Small intestine (tissue), 7 donors: ENCODE measurements at regions not wholly inside any gene's neighbourhood (a gene's known extent, or its start where the extent isn't known, plus 50 kb on each side); places are given as distances from the start of the nearest gene placed in this dataset.

Experiments
- DNase-seq, 2 donors: peaks; one replicate each; pipeline versions ENCODE4 v3.0.0 to v3.0.0-alpha.2; 2013
- FAIRE-seq: peaks from 2 replicates; lab custom pipeline; 2012; peaks lifted over from hg19 to GRCh38; lab: Jason Lieb, UNC
- H3K27ac ChIP-seq, 3 donors: one replicate each; pipeline ENCODE4 v1.5.1; 2013; ENCODE audit warnings: low read length in 2 of 3, mild to moderate bottlenecking in 2 of 3, control low read depth in 1 of 3, inconsistent platforms in 1 of 3, low read depth in 1 of 3, moderate library complexity in 1 of 3
- H3K27me3 ChIP-seq, 3 donors: one replicate each; pipeline ENCODE4 v1.6.1; 2013; ENCODE audit warnings: low read length in 3 of 3, inconsistent platforms in 1 of 3; ENCODE audit not compliant: control insufficient read depth in 3 of 3, insufficient read depth in 3 of 3
- H3K36me3 ChIP-seq, 3 donors: one replicate each; pipeline ENCODE4 v1.6.1; 2013; ENCODE audit warnings: low read length in 3 of 3, inconsistent platforms in 1 of 3, low read depth in 1 of 3, mild to moderate bottlenecking in 1 of 3, moderate library complexity in 1 of 3; ENCODE audit not compliant: control insufficient read depth in 3 of 3, insufficient read depth in 2 of 3
- H3K4me1 ChIP-seq, 3 donors: one replicate each; pipeline ENCODE4 v1.6.1; 2013; ENCODE audit warnings: low read length in 2 of 3, inconsistent platforms in 1 of 3, low read depth in 1 of 3, mild to moderate bottlenecking in 1 of 3, moderate library complexity in 1 of 3; ENCODE audit not compliant: control insufficient read depth in 3 of 3, insufficient read depth in 2 of 3
- H3K4me3 ChIP-seq, 3 donors: one replicate each; pipeline ENCODE4 v1.5.1; 2013; ENCODE audit warnings: low read length in 3 of 3, control low read depth in 1 of 3, inconsistent platforms in 1 of 3, low read depth in 1 of 3, mild to moderate bottlenecking in 1 of 3, moderate library complexity in 1 of 3
- H3K9me3 ChIP-seq, 2 donors: one replicate each; pipeline ENCODE4 v1.6.1; 2013; ENCODE audit warnings: low read depth in 1 of 2, low read length in 1 of 2; ENCODE audit not compliant: control insufficient read depth in 2 of 2, insufficient read depth in 1 of 2
- WGBS, 3 donors: extraction: QIAGEN DNeasy Blood & Tissue Kit; methylation state at CpG; one replicate each; pipeline ENCODE4 v1.1.7; 2013; 5-methylcytosine and 5-hydroxymethylcytosine counted together
- donor health status: healthy with polysubstance abuse.
- donor health status: control.
- donor health status: control.
- donor health status: Bipolar disorder and iron deficiency.
- donor health status: healthy.

- Histone ChIP-seq H3K9me3 (no peaks in the 10 kb centered on the region), H3K36me3 (no peaks in the 10 kb centered on the region), H3K27me3 (no peaks in the 10 kb centered on the region), H3K4me3 (no peak overlapping the region), H3K27ac (no peak overlapping the region), H3K4me1 (peaks cover 0 to 5% (median 1%) of the 10 kb centered on the region in 3 donors)
- 95 to 100% (median 97%) methylated on average over 1 of the region's 1 CpG for WGBS, 3 donors
- FAIRE-seq (no peak), DNase-seq (no peak)
Measured at GRCh38 chr5:125037020-125037419, 290.6 kb upstream of the ZNF608 start.

- Histone ChIP-seq H3K27me3 (no peaks in the 10 kb centered on the region), H3K4me3 (no peak overlapping the region), H3K4me1 (peaks cover 0 to 6% (median 5%) of the 10 kb centered on the region in 3 donors), H3K27ac (no peak overlapping the region), H3K9me3 (no peaks in the 10 kb centered on the region), H3K36me3 (no peaks in the 10 kb centered on the region)
- no peak for DNase-seq
- FAIRE-seq: no peak
- 91 to 96% (median 95%) methylated on average over 7 of the region's 7 CpGs for WGBS, 3 donors
Measured at GRCh38 chr5:125037530-125037929, 291.1 kb upstream of the ZNF608 start.

DNA sequence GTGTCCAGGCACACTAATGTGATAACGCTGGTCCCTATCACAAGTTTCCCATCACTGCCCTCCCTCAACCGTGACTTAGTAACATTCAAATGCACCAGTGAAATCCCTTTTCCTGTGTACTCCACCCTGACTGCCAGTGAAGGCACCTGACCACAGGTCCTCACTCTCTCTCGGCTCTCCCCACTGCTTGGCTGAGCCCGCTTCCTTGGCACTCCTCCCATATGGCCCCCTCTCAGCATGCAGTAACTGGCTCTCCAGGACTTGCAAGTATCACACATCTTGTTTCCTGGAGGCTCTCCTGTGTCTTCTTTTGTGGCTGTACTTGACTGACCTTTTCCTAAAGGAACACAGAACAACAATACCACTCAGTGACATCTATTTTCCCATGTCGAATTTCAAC is 292.0 kb upstream of the ZNF608 start:
- no peak overlapping the region for H3K4me3 ChIP-seq
- WGBS, 3 donors: 84 to 94% (median 85%) methylated on average over 5 of the region's 5 CpGs
- FAIRE-seq: no peak

GRCh38 chr5:125041798-125042197 is 295.4 kb upstream of the ZNF608 start:
- Histone ChIP-seq H3K4me3 (no peak overlapping the region), H3K27ac (no peak overlapping the region), H3K36me3 (no peaks in the 10 kb centered on the region), H3K4me1 (peaks cover 0 to 14% (median 5%) of the 10 kb centered on the region in 3 donors), H3K27me3 (no peaks in the 10 kb centered on the region), H3K9me3 (no peaks in the 10 kb centered on the region)
- FAIRE-seq: no peak
- WGBS, 3 donors: 51 to 56% (median 55%) methylated on average over 2 of the region's 2 CpGs
- DNase-seq: no peak

More for the DNA sequence above, 292.0 kb upstream of the ZNF608 start:
- Histone ChIP-seq H3K27me3 (no peaks in the 10 kb centered on the region), H3K36me3 (no peaks in the 10 kb centered on the region), H3K9me3 (no peaks in the 10 kb centered on the region), H3K27ac (no peak overlapping the region), H3K4me1 (peaks cover 0 to 6% (median 5%) of the 10 kb centered on the region in 3 donors)
- no peak for DNase-seq

- FAIRE-seq (no peak), DNase-seq (no peak)
- 72 to 83% (median 79%) methylated on average over 1 of the region's 1 CpG for WGBS, 3 donors
- Histone ChIP-seq H3K36me3 (no peaks in the 10 kb centered on the region), H3K4me3 (no peak overlapping the region), H3K27ac (no peak overlapping the region), H3K9me3 (no peaks in the 10 kb centered on the region), H3K4me1 (peaks cover 0 to 14% (median 5%) of the 10 kb centered on the region in 3 donors), H3K27me3 (no peaks in the 10 kb centered on the region)
Measured at GRCh38 chr5:125042261-125042890, 295.9 kb upstream of the ZNF608 start.

- FAIRE-seq: no peak
- H3K9me3 ChIP-seq: no peaks in the 10 kb centered on the region
- H3K4me1 ChIP-seq: peaks cover 0 to 14% (median 5%) of the 10 kb centered on the region in 3 donors
- no peaks in the 10 kb centered on the region for H3K27me3 ChIP-seq
- peak in 1 of 2 donors; percentile 31 for DNase-seq
- no peak overlapping the region for H3K4me3 ChIP-seq
- WGBS, 3 donors: 42 to 57% (median 49%) methylated on average over 8 of the region's 8 CpGs
- H3K27ac ChIP-seq: no peak overlapping the region
- no peaks in the 10 kb centered on the region for H3K36me3 ChIP-seq
Measured at GRCh38 chr5:125043781-125044391, 297.4 kb upstream of the ZNF608 start.

- Histone ChIP-seq H3K9me3 (no peaks in the 10 kb centered on the region), H3K27me3 (no peaks in the 10 kb centered on the region), H3K36me3 (no peaks in the 10 kb centered on the region), H3K27ac (no peak overlapping the region), H3K4me3 (no peak overlapping the region), H3K4me1 (peaks cover 0 to 14% (median 5%) of the 10 kb centered on the region in 3 donors)
- DNase-seq (peak in 1 of 2 donors; percentile 70), FAIRE-seq (no peak)
- 63 to 81% (median 64%) methylated on average over 8 of the region's 8 CpGs for WGBS, 3 donors
Measured at GRCh38 chr5:125044491-125045282, 298.2 kb upstream of the ZNF608 start.

- peaks cover 0 to 14% (median 5%) of the 10 kb centered on the region in 3 donors for H3K4me1 ChIP-seq
- no peaks in the 10 kb centered on the region for H3K36me3 ChIP-seq
- FAIRE-seq (no peak), DNase-seq (no peak)
- H3K27me3 ChIP-seq: no peaks in the 10 kb centered on the region
- H3K27ac ChIP-seq: no peak overlapping the region
- no peaks in the 10 kb centered on the region for H3K9me3 ChIP-seq
- 86 to 89% (median 88%) methylated on average over 3 of the region's 3 CpGs for WGBS, 3 donors
- H3K4me3 ChIP-seq: no peak overlapping the region
Measured at GRCh38 chr5:125045646-125046045, 299.2 kb upstream of the ZNF608 start.
